ENCODE measurements at regions not wholly inside any gene's neighbourhood (a gene's known extent, or its start where the extent isn't known, plus 50 kb on each side); places are given as distances from the start of the nearest gene placed in this dataset.
"Not testable (repeated sequence)": the region's sequence is repeated elsewhere in the genome, so short reads cannot be mapped to it uniquely, and the experiment has no call there.

GRCh38 chr5:93359296-93359959 lies 221.6 kb downstream of the NR2F1-AS1 start:
- no peak for DNase-seq

GRCh38 chr5:93358176-93358575 lies 222.8 kb downstream of the NR2F1-AS1 start:
- DNase-seq: no peak

- no peak for DNase-seq
Observed at GRCh38 chr5:93357686-93358085, 223.3 kb downstream of the NR2F1-AS1 start.

GRCh38 chr5:93355691-93356090 lies 225.3 kb downstream of the NR2F1-AS1 start:
- no peak for DNase-seq

GRCh38 chr5:93352186-93352585 lies 228.8 kb downstream of the NR2F1-AS1 start:
- no peak for DNase-seq

GRCh38 chr5:93349613-93350012 lies 231.4 kb downstream of the NR2F1-AS1 start:
- no peak for DNase-seq

GRCh38 chr5:93348231-93348630 lies 232.8 kb downstream of the NR2F1-AS1 start:
- DNase-seq: no peak

- not testable (repeated sequence) for DNase-seq
Observed at GRCh38 chr5:93346850-93347249, 234.2 kb downstream of the NR2F1-AS1 start.

GRCh38 chr5:93346301-93346700 lies 234.7 kb downstream of the NR2F1-AS1 start:
- no peak for DNase-seq

GRCh38 chr5:93343570-93343969 lies 237.4 kb downstream of the NR2F1-AS1 start:
- DNase-seq: no peak

- DNase-seq: peak; percentile 3
Observed at GRCh38 chr5:93342563-93343061, 238.4 kb downstream of the NR2F1-AS1 start.

GRCh38 chr5:93340881-93341280 lies 240.1 kb downstream of the NR2F1-AS1 start:
- no peak for DNase-seq

GRCh38 chr5:93337138-93337537 lies 243.9 kb downstream of the NR2F1-AS1 start:
- DNase-seq: no peak

GRCh38 chr5:93336330-93337110 lies 244.5 kb downstream of the NR2F1-AS1 start:
- no peak for DNase-seq

- DNase-seq: no peak
Observed at GRCh38 chr5:93331863-93332262, 249.2 kb downstream of the NR2F1-AS1 start.

- no peak for DNase-seq
Observed at GRCh38 chr5:93331241-93331640, 249.8 kb downstream of the NR2F1-AS1 start.

GRCh38 chr5:93330506-93330905 lies 250.5 kb downstream of the NR2F1-AS1 start:
- no peak for DNase-seq

GRCh38 chr5:93329756-93330155 lies 251.3 kb downstream of the NR2F1-AS1 start:
- no peak for DNase-seq

GRCh38 chr5:93328833-93329232 lies 252.2 kb downstream of the NR2F1-AS1 start:
- DNase-seq: no peak

- no peak for DNase-seq
Observed at GRCh38 chr5:93327605-93328004, 253.4 kb downstream of the NR2F1-AS1 start.

GRCh38 chr5:93325946-93326345 lies 255.1 kb downstream of the NR2F1-AS1 start:
- DNase-seq: no peak

- DNase-seq: no peak
Observed at GRCh38 chr5:93322974-93323860, 257.8 kb downstream of the NR2F1-AS1 start.

- no peak for DNase-seq
Observed at GRCh38 chr5:93320920-93321445, 260.0 kb downstream of the NR2F1-AS1 start.
